ENCODE measurements at regions not wholly inside any gene's neighbourhood (a gene's known extent, or its start where the extent isn't known, plus 50 kb on each side); places are given as distances from the start of the nearest gene placed in this dataset.
"Not testable (repeated sequence)": the region's sequence is repeated elsewhere in the genome, so short reads cannot be mapped to it uniquely, and the experiment has no call there.

GRCh38 chr3:139135657-139136056, 91.0 kb upstream of the PRR23C start:
- no peak for DNase-seq (ENCODE audit: low spot score)

DNA sequence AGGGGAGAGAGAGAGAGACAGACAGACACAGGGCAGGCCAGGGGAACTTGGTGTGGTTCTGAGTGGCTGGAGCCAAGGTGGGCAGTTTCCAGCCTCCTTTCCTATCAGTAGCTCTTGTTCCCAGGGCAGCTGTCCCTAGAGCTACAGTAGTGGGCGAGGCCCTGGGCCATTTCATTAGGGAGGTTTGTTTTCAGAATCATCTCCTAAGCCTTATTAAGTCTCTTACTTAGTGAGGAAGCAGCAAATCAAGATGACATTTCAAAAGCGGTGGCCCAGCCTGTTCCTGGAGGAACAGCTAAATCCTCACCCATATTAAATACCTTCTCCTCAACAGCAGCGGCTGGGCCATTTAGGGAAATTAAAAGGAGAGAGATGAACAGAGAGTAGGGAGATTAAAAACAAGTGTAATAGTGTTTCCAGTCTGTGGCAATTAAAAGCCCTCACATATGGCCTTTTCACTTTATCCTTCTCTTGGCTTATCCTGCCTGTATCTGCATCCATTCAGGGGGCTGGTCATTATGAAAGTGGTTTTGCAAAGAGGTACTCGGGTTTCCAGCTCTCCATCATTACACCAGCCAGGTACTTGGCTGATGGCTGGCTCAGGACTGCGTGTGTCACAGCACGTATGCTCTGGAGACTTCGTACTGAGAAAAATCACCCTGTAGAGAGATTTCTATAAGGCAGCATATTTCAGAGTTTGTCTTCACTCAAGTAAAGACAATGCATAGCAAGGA, 91.9 kb upstream of the PRR23C start:
- no peak for DNase-seq (ENCODE audit: low spot score)

- no peak for DNase-seq (ENCODE audit: low spot score)
These were observed 95.9 kb upstream of the PRR23C start for GRCh38 chr3:139140553-139140952.

- not testable (repeated sequence) for DNase-seq (ENCODE audit: low spot score)
These were observed 101.3 kb upstream of the PRR23C start for GRCh38 chr3:139145980-139146379.

DNA sequence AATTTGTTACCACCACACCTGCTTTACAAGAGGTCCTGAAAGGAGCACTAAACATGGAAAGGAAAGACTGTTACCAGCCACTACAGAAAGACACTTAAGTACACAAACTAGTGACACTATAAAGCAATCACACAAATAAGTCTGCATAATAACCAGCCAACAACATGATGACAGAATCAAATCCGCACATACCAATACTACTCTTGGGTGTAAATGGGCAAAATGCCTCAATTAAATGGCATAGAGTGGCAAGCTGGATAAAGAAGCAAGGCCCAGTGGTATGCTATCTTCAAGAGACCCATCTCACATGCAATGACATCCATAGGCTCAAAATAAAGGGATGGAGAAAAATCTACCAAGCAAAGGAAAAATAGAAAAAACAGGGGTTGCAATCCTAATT, 106.8 kb upstream of the PRR23C start:
- DNase-seq (ENCODE audit: low spot score), result no peak

- not testable (repeated sequence) for DNase-seq (ENCODE audit: low spot score)
These were observed 108.7 kb upstream of the PRR23C start for GRCh38 chr3:139153434-139153833.

GRCh38 chr3:139157161-139157932, 112.7 kb upstream of the PRR23C start:
- DNase-seq (ENCODE audit: low spot score), result no peak

DNA sequence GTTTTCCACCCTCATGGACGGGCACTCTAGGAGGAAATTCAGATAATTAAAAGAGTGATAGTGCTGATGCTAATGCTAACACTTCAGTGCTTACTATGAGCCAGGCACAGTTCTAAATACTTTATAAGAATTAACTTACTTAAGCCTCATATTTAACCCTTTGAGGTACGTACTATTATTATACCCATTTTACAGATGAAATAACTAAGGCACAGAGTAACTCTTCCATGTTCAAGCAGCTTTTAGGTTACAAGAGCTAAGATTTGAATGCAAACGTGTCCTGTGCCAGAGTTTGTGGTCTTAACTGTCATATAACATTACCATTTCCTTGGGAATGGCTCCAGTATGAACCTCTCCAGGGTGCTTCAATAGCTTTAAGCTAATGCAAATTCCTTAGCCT, 114.7 kb upstream of the PRR23C start:
- DNase-seq (ENCODE audit: low spot score), result no peak

DNA sequence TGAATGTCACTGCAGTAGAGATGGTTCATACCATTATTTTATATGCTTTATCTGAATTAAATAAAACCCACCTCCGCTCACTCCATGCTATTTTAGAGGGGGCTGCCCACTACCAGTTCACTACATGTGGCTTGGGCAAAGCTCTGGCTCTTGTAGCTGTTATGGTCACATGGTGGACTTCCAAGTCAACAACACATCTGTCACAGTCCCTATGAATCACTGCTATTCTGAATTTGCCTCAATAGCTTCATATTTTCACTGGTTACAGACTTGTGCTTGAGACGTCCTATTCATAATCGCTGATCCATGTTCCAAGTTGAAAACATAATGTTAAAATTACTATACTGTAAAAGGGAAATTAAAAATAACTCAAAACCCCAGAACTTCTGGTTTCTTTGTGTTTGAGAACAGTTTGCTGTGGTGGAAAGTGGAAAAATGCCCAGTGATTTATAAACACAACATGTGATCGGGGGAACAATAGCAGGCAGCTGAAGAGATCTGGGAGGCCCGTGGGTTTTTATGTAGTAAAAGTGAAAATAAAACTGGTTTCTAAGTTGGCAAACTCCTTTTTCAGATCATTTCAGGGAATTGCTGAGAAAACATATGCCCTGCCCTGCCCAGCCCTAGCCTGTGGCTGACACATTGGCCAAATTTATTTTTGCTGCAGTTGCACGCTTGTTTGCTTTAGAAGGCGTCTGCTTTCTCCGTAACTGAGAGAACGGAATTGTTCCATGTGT, 128.8 kb upstream of the PRR23C start:
- no peak for DNase-seq (ENCODE audit: low spot score)

- no peak for DNase-seq (ENCODE audit: low spot score)
These were observed 135.8 kb upstream of the PRR23C start for GRCh38 chr3:139180489-139180888.

DNA sequence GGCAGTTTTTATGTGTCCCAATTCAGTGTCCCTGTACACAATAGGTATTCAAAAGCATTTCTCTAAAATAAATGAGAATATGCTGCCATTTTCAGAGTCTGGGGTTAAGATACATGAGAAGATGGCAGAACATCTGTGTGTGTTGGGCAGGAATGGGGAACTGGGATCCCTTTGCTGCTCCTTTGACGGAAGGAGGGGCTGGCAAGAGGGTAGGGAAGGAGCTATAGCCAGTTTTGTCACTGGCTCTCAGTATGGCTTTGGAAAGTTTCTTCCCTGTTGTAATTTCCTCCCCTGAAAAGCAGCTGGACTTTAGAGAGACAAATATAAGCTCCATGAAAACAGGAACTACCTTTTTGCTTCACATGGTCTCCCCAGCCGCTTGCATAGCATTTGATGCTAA, 137.5 kb upstream of the PRR23C start:
- no peak for DNase-seq (ENCODE audit: low spot score)

DNA sequence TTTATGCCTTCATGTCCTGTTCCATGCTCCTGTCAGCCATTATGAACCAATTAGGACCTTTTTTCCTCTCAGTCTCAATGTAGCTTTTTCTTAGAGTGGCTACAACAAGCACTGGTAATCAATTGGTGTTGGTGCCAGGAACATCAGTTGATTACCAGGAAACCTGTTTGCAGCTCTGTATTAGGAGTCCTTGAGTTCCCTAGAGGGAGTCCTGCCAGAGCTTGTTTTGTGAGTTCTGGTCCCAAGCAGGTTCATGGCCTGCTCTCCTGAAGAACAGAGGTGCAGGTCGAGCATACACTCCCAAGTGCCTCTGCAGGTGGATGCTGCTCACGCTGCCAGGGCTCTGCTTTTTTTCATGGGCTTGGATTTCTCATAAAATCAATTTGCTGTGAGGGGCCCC, 137.9 kb upstream of the PRR23C start:
- no peak for DNase-seq (ENCODE audit: low spot score)

DNA sequence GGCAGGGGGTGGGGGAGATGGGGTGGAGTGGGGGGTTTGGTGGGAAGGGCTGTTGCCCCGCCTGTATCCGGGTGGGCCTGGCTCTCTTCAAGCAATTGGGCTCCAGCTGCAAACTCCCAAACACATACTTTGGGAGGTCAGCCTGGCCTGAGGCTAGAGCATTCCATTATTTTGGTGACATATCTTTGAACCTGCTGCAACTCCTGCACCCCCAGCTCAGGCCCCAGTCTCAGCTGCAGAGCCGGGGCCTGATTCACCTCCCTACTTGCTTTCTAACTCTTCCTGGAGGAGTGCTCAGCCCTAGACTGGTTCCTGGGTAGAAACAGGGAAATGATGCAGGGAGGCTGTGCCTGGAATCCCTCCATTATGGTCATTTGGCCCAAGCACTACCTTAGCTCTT, 140.8 kb upstream of the PRR23C start:
- no peak for DNase-seq (ENCODE audit: low spot score)

GRCh38 chr3:139187154-139187553, 142.5 kb upstream of the PRR23C start:
- no peak for DNase-seq (ENCODE audit: low spot score)

DNA sequence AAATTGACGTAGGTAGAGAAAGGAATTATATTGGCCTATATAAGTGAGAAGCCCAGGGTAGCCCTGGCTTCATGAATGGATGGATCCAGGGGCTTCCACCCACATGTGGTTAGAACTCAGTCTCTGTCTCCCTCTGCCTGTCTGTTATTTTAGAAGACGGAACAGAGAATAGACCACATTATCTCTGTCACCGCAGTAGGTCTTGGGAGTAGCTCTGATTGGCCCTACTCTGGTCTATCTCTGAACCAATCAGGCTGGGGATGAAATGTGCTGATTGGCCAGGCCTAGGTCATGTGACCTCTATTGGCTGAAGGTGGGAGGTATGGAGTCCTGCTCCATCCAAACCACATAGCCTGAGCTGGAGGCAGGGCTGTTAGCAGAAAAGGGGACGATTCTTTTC, 143.0 kb upstream of the PRR23C start:
- DNase-seq (ENCODE audit: low spot score), result no peak

GRCh38 chr3:139189943-139190342, 145.3 kb upstream of the PRR23C start:
- no peak for DNase-seq (ENCODE audit: low spot score)

- DNase-seq (ENCODE audit: low spot score), result not testable (repeated sequence)
These were observed 149.4 kb upstream of the MRPS22 start for GRCh38 chr3:139194421-139194820.

DNA sequence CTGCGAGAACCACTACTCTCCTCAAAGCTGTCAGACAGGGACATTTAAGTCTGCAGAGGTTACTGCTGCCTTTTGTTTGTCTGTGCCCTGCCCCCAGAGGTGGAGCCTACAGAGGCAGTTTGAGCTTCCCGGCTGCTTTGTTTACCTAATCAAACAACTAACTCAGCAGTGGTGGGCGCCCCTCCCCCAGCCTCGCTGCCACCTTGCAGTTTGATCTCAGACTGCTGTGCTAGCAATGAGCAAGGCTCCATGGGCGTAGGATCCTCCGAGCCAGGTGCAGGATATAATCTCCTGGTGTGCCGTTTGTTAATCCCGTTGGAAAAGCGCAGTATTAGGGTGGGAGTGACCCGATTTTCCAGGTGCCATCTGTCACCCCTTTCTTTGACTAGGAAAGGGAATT, 147.7 kb upstream of the MRPS22 start:
- DNase-seq (ENCODE audit: low spot score), result not testable (repeated sequence)

GRCh38 chr3:139197251-139197650, 146.6 kb upstream of the MRPS22 start:
- DNase-seq (ENCODE audit: low spot score), result no peak

DNA sequence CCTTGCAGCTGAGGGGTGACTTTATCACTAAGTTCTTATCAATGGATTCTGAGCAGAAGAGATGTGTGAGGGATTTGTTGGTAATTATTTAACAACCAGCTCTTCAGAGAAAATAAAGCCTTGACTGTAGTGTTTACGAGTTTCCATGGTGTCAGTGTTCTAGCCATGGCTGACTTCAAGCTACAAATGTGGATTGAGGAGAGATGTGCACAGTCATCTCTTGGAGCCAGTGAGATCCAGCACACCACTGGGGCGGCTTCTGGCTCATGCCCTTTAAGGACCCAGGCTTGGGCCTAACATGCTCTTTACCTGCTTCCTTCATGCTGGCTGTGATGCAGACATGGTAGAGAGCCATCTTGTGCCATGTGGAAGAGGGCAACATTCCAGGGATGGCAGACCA, 145.6 kb upstream of the MRPS22 start:
- DNase-seq (ENCODE audit: low spot score), result no peak

- DNase-seq (ENCODE audit: low spot score), result no peak
These were observed 144.9 kb upstream of the MRPS22 start for GRCh38 chr3:139198929-139199328.

DNA sequence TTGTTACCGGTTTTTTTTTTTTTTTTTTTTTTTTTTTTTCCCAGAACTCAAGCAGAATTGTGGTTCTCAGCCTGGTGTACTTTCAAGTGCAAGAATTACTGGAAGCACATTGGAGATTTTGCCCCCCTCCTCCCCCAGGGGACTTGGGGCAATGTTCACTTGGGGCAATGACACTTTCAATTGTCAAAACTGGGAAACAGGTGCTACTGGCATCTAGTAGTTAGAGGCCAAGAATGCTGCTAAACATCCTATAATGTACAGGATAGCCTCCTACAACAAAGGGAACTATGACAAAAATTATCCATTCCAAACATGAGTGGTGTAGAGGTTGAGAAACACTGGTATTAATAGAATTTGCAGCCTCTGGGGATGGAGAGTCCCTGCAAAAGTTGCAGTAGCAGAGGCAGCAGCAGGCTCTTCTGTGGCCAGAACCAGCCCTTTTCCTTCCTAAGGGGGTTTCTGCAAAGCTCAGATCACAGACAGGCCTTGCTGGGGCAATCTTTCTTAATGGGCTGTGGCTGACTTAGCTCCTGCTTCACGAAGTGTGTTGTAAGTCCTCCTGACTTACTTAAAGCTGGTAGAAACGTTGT, 144.3 kb upstream of the MRPS22 start:
- no peak for DNase-seq (ENCODE audit: low spot score)
